ENCODE measurements at regions not wholly inside any gene's neighbourhood (a gene's known extent, or its start where the extent isn't known, plus 50 kb on each side); places are given as distances from the start of the nearest gene placed in this dataset.

DNA sequence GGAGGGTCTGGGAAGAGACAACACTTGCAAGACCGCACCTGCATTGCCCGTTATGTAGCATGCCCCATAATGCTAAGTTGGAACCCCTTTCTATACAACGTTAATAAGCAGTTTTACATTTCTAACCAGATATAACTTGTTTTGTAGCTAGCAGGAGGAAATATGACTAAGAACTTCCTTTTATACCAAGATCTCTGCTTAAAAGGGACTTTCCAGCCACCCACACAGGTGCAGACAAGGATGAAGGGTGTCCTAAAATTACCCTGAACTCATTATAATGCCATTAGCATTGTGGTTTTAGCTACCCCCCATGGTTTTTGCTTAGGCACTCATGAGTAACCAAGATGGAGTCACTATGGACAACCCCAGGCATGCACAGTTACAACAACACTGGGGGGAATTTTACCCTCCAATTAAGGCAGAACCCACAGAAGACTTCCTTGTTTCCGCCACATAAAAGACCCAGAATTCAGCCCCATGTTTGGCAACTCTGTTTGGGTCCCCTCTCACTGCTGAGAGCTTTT is 362.8 kb downstream of the CBLN2 start:
- no peak for DNase-seq

GRCh38 chr18:72180689-72181088 is 363.5 kb downstream of the CBLN2 start:
- no peak for DNase-seq

- DNase-seq = no peak
Measured at GRCh38 chr18:72174972-72175649, 369.0 kb downstream of the CBLN2 start.

DNA sequence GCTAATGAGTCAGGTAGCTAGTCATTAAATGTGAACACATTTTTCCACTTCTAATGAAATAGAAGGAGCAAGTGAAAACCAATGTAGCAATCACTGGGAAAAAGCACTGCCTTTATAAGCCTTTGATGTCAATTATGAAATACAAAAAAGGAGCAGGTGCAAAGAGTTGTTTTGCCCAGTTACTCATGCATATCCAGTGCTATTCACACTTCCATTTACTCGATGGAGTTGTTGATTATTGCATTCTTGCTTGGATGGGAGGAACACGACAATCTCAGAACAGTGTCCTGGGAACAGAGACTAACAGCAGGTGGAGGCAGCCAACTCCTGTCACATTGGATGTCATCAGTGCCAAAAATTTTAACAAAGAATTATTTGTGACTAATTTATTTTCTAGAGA is 372.5 kb downstream of the CBLN2 start:
- no peak for DNase-seq

DNA sequence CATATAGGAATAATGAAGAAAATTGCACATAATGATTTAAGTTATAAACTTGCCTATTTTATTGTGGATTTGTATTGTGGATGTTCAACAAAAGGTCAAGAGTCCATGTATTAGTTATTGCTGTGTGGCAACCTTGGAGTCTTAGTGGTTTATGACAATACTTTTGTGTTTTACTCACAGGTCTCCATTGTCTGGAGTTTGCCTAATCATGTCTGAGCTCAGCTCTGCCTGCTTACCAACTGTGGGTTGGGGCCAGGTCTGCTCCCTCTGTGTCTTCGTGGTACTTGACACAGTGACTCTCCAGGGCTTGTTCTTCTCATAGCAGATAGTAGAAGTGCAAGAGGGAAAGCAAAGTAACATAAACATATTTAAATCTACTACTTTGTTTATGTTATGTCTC is 382.5 kb downstream of the CBLN2 start:
- no peak for DNase-seq

DNA sequence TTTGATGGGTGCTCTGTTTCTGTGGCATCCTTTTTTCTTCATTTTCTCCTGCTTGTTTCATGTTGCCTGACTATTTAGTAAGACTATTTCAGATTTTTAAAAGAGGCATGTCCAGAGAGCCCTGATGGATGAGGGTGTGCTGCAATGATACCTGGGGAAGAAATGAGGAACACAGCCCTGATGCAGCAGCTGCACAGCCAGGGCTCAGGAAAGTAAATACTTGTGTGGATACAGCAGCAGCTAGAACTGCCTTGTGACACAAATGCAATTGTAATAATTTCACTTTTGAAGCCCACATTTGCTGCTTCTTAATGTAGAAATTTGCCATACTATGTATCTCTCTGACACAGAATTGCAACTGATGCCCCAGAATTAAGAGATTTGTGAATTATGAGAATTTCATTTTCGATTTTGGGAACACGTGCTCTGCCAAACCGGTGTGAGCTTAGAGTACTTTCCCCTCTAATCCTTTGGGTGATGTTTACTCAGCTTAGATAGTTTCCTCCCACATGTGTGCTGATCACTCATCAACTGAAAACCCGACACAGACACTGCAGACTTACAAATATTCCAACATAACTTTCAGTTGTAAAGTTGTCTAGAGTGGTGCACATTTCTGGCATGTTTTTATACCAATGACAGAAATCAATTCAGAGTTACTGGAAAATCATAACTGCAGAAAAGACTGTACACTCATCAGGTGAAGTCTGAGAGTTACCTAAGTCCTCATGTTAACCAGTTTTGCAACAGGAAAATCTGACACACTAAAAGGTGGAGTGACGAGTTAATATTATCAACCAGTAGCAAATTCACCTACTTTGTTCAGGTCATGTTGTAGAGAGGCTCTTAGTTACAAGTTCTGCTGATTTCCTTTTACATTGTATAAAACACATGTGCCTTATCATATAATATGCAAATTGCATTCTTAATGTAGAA is 383.4 kb downstream of the CBLN2 start:
- no peak for DNase-seq

- peak in 15 of 51 donors; percentile 1 to 42 (median 4) for DNase-seq
Measured at GRCh38 chr18:72155327-72155726, 388.8 kb downstream of the CBLN2 start.

GRCh38 chr18:72154926-72155325 is 389.2 kb downstream of the CBLN2 start:
- no peak for DNase-seq

DNA sequence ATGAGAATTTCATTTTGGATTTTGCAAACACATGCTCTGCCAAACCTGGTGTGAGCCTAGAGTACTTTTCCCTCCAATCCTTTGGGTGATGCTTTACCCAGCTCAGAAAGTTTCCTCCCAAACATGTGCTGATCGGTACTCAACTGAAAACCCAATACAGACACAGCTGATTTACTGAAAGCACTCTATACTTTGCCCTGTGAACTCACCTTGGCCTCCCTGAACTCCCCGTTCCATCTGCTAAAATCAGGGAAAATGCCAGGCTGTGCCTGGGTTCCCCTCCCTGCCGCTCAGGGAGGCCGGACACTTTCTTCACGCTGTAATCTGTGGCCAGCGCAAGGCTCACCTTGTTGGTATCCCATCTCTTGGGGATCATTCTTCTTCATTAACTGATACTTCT is 391.2 kb downstream of the CBLN2 start:
- no peak for DNase-seq

- no peak for DNase-seq
Measured at GRCh38 chr18:72147830-72148229, 396.3 kb downstream of the CBLN2 start.

GRCh38 chr18:72140007-72140406 is 404.1 kb downstream of the CBLN2 start:
- DNase-seq = no peak

GRCh38 chr18:72128649-72129048 is 415.5 kb downstream of the CBLN2 start:
- no peak for DNase-seq

GRCh38 chr18:72122103-72122502 is 422.0 kb downstream of the CBLN2 start:
- DNase-seq = no peak

DNA sequence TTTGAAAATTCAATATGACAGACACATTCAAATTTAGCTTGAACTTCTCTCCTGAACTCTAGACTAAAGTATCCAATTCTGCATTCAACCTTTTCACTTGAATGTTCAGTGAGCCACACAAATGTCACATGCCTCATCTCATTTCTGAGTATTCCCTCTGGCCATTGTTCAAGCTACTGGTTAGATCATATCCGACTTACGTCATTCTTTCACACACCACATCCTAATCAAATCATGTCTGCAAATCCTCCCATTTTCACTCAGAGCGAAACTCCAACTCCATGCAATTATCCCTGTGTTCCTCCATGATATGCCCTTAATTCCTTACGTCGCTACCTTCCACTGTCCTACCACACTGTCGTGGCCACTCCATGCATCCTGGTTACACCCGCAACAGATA is 425.1 kb downstream of the CBLN2 start:
- no peak for DNase-seq

GRCh38 chr18:72114801-72115594 is 429.1 kb downstream of the CBLN2 start:
- no peak for DNase-seq

GRCh38 chr18:72107647-72108383 is 436.3 kb downstream of the CBLN2 start:
- DNase-seq = peak in 10 of 51 donors; percentile 2 to 24 (median 6)

DNA sequence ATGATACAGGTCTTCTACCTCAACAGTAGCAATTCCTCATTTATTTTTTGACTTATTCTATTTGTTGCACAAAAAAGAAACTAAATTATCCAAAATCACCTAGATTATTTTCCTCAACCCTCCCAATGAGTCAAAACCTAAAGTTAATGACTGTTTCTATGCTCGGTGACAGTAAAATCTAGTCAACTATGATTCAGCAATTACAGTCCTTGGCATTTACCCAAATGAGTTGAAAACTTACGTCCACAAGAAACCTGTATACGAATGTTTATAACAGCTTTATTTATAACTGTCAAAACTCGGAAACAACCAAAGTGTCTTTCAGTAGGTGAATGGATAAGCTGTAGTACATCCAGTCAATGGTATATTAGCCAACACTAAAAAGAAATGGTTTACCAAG is 439.3 kb downstream of the CBLN2 start:
- DNase-seq = no peak

DNA sequence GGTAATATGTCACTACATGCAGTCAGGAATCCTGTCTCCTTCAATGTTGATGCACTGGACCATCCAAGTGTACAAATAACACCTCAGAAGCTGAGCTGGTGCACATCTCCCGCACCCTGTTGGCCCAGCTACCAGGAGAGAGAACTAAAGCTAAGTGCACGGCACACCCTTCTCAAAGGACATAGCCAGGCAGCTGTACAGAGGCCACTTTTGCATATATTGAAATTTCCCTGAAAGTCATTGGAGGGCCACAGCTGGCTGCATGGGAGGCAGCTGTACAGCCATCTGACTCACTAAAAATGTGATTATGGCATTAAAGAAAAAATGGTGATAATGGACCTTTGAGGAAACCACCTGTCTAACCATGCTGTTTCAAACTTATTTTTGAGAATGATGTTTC is 441.7 kb downstream of the CBLN2 start:
- no peak for DNase-seq

DNA sequence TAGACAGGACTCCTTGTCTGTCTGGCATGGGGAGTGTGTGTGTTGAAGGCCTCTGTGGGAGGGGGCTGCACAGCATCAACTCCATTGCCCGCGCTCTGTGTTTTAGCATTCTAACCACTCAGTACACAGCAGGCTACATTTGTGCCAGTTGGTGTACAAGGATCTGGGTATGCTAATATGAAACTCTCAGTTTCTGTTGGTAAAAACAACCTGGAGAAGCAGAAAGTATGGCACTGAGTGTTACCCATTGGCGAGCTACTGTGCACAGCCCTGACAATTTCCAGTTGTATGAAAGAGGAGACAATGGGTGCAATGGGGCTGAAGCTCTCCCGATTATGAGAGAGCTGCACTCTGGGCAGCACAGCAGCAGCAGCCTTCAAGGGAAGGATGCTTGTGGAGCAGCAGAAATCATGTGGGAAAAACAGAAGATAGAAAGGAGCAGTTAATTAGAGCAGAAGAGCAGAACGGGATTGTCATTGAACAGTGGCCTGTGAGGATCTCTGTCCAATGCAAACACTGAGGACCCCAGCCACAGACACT is 443.6 kb downstream of the CBLN2 start:
- DNase-seq = no peak

GRCh38 chr18:72091369-72091768 is 452.8 kb downstream of the CBLN2 start:
- DNase-seq = no peak

- no peak for DNase-seq
Measured at GRCh38 chr18:72089432-72089831, 454.7 kb downstream of the CBLN2 start.

All from hypothalamus (tissue), 51 donors.